ENCODE measurements at regions not wholly inside any gene's neighbourhood (a gene's known extent, or its start where the extent isn't known, plus 50 kb on each side); places are given as distances from the start of the nearest gene placed in this dataset.
A peak's percentile ranks its signal among the peaks of the same experiment; 100 is the strongest.

DNA sequence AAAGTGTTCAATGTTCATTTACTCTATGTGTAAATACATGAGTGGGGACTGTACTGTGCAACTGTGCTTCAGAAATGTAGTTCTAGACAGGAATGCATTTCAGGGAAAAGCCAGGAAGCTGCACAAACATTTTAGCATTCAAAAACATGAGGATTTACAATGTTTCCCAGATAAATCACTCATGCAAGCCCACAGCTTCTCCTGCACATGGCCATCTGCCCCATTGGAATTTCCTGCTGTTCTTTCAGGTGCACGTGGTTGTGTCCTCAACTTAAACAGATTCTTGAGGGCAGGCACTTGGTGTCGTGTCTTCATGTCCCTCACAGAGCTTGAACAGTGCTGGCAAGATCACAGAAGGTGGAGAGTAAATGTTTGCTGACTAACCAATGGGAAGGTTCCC, 101.5 kb downstream of the UNC5CL start:
- peak; percentile 21 for DNase-seq (ENCODE audit: low spot score)

DNA sequence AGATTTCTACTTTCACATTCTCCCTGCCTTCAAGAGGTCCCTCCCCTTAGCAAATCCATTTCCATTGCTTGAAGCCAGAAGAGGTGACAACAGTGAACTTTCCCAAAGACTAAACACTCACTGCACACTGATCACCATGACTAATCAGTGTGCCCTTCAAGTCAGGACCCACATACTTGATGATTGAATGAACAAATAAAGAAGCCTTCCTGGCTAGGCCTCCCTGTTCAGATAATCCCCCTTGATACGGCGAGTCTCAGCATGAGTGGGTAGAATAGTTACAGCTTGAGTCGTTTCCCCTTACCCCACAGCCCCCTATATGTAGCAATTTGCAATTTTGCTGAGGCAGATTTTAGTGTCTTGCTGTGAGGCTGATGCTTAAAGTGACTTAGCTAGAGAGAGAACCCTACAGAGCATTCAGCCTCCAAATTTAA, 102.2 kb downstream of the UNC5CL start:
- DNase-seq (ENCODE audit: low spot score) = peak; percentile 91

DNA sequence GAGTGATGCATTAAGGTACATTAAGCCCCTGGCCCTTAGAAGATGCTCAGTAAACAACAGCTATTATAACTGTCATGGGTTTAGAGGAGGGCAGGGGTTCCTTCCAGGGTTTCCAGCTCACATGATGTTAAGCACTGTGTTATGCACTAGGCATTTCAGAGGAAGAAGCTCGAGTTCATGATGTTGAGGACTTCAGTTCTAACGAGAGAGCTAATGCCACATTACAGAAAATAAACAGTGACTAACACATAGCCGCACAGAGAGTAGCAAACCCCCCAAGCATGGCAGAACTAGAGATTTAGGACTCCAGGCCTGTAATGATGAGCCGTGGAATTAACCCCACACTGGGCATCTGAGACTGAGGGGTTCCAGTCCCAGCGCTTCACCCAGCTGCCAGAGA, 105.2 kb downstream of the UNC5CL start:
- DNase-seq (ENCODE audit: low spot score) = no peak

DNA sequence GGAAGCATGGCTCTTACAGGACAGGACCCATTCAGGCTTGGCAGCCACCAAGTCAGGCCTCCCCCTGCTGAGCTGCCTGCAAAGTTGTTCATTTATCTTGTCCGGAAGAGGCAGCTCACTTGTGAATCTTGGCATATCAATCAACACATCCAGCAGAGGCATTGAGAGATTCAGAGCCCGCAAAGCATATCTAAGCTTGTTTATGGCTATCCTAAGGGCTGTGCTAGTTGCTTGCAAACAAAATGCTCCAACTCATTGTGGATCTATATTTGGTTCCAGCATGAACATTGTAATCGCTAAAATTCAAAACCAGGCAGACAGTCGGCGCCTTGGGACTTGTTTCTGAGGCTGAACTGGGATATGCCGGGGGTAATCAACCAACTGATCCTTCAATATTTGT, 106.1 kb downstream of the UNC5CL start:
- no peak for DNase-seq (ENCODE audit: low spot score)

DNA sequence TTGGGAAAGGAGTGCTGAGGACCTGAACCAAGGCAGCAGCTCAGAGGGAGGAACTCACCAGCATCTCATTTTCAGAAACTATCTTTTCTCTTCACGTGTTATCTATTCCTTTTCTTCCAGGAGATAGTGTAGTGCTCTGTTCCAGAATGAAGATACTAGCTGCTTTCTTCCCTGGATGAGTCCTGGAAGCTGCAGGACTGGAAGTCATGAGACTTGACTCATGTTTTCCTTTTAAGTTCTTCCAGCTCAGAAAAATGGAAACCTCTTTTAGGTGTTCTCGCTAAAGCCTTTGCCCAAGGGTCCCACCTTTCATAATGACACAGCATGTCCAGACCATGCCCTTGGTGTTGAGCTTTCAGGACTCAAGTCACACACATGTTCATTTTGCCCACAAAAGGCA, 106.7 kb downstream of the UNC5CL start:
- DNase-seq (ENCODE audit: low spot score) = peak; percentile 17

DNA sequence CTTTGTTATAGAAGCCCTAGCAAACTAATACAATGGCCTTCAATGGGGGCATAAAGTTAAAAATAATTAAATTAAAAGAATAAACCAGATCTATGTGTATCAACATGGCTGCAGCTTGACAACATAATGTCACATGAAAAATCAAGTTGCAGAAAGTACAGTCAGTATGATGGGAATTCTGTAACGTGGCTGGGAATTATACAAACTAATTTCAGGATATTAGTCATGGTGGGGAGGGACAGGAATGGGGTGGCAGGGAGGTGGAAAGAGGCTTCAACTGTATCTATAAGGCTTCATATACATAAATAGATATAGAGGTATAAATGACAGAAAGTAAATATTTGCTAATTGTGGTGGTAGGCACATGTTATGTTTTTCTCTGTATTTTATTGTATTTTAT, 107.1 kb downstream of the UNC5CL start:
- peak; percentile 51 for DNase-seq (ENCODE audit: low spot score)

DNA sequence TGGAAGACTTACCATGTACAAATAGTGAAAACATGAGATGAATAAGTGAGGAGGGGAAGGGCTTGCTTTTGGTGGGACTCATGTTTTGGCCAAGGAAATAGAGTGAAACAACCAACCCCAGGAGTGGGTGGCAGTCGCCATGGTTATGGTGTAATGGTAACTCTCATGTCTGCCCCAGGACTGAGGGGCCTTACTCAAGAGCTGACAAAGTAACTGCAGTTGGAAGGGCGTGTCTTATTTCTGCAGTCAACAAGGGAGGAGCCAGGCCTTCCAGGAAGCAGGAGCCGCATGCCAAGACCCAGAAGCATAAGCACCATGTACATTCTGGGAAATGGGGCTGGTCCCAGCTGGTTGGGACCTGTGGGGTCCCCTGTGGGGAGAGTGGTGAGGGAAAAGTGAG, 108.5 kb downstream of the UNC5CL start:
- DNase-seq (ENCODE audit: low spot score) = peak; percentile 21

DNA sequence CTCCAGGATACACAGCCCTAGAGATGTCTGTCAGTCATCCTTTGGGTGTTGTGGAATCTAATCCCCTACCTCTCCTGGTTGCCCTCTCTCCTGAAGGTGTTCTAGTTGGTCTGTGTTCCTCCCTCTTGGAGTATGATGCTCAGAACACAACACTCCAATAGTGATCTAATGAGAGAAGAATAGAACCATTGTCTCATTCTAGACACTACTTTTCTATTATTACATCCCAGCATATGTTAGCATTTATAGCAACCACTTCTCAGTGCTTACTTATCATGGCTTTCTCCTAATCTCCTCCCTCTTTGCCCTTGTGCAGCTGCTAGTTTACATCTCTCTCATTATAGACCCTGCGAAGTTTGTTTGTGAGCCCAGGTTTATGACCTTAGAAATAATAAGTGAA, 109.0 kb downstream of the UNC5CL start:
- DNase-seq (ENCODE audit: low spot score) = no peak

DNA sequence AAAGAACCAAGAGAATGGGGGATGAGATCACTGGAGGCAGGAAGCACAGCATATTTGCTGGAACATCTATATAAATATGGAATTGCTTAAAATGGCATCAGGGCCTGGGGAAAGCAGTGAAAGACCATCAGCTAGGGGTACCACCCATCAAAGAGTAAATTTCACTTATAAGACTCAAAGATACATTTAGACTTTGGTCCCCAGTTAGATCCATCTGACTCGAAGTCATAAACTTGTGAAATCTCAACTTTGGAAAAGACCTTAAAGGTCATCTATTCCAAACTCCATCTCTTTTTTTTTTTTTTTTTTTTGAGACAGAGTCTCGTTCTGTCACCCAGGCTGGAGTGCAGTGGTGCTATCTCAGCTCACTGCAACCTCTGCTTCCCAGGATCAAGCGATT, 109.8 kb downstream of the UNC5CL start:
- DNase-seq (ENCODE audit: low spot score) = no peak

DNA sequence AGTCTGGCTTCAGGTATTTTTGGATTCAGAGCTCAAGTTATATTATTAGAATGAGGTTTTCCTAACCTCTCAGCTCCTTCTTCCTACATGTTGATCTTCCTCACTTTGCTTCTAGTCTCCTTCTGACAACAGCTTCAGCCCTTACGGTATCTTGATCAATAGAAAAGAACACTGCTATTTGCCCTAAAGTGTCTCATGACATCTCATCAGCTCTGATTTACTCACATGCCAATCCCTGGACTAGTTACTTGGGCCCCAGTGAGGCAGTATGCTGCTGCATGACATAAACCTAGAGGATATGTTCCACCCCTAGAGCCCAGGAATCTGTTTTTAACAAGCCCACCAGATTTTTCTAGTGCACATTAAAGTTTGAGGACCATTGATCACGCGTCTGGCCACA, 110.3 kb downstream of the UNC5CL start:
- no peak for DNase-seq (ENCODE audit: low spot score)

DNA sequence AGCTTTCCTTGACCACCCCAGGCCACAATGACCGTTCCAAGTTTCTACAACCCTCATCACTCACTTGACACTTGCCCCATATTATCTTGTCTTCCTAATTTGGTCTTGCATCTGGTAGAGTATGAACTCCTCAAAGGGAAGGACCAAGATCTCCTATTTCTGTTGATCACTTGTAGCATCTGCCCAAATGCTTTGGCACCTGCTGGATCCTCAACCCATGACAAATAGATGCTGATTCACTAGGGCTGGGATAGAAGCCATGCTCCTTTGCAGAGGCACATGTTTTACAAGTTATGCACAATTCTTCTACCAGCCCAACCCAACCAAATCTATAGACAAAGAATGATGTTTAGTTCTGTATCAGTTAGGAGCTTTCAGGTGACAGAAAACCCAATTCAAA, 110.7 kb downstream of the UNC5CL start:
- no peak for DNase-seq (ENCODE audit: low spot score)

DNA sequence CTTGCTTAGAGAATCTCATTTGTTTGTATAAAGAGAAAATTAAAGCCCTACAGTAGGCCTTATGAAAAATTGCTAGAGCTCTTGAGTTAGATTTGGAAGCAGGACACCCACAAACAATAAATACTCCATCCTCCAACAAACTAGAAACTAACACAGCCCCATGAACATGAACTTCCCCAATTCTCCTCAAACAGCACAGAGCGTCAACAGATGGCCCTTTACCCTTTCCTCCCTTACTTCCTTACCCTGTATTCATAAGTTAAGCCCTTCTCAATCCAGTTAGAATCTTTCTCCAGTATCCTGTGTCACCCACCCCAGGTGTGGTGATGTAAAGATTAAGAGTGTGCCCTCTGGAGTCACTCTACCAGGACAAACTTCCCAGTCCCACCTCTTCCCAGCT, 113.7 kb downstream of the UNC5CL start:
- DNase-seq (ENCODE audit: low spot score) = no peak

DNA sequence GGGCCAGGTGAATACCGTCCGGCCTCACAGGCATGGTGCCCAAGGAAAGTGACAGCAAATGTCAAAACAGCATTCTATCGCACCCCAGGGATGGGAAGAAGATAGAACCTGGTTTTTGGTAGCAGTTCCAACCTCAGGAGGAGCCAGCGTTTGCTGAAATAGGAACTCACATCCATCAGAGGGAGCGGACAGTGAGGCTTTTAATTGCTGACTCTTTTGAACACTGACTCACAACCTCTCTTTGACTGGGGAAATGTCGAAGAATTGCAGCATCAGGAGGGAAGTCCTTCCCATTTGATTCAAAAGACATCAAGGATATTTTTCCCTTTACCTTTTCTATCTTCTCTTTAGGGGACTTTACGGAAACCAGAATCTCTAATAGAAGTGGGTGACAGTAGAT, 114.2 kb downstream of the UNC5CL start:
- DNase-seq (ENCODE audit: low spot score) = no peak

DNA sequence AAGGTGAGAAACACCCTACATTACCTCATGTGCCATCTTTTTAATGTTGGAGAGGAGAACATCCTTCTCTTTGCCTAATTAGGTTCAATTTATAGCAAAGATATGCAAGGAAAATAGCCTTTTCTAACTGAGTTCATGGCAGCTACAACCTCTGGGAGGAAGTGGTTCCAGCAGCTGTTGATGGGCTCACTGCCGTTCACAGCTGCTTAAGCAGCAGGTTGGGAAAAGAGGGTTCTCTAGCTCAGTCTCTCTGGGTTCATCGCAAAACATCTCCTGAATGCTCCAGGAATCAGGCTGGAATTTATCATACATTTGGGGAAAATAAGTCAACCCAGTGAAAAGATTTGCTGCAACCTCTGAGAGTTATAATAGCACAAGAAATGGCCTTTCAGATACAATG, 115.1 kb downstream of the UNC5CL start:
- DNase-seq (ENCODE audit: low spot score) = no peak

DNA sequence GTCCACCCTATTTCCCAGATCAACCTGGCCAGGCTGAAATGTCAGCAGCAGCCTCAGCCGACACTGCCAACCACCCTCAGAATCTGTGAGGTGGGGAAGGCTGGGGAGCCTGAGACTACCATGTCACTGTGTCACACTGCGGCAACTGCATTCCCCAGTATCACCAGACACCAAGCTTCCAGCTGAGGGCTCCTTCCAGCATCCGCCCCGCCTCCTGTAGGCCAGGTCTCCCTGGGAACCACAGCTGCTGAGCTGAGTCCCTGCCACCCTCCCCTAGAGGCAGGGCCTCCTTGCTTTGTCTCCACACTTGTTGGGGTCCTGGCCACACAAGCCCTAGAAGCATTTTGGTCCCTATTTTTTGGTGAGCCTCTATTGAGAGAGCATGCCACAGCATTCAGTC, 115.7 kb downstream of the UNC5CL start:
- no peak for DNase-seq (ENCODE audit: low spot score)

DNA sequence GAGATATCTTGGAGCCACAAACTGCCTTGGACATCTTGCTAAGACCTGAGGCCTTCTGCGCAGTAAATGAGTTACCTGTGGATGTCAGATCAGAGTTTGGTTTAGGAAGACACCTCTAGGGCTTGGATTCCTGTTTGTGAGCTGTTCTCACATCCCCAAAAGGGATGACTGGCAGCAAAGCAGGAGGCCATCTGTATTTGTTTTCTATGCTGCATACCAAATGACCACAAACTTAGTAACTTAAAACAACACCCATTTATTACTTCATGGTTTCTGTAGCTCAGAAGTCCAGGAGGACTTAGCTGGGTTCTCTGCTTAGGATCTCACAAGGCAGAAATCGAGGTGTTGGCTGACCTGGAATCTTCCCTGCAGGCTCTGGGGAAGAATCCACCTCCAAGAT, 116.7 kb downstream of the UNC5CL start:
- peak; percentile 23 for DNase-seq (ENCODE audit: low spot score)

DNA sequence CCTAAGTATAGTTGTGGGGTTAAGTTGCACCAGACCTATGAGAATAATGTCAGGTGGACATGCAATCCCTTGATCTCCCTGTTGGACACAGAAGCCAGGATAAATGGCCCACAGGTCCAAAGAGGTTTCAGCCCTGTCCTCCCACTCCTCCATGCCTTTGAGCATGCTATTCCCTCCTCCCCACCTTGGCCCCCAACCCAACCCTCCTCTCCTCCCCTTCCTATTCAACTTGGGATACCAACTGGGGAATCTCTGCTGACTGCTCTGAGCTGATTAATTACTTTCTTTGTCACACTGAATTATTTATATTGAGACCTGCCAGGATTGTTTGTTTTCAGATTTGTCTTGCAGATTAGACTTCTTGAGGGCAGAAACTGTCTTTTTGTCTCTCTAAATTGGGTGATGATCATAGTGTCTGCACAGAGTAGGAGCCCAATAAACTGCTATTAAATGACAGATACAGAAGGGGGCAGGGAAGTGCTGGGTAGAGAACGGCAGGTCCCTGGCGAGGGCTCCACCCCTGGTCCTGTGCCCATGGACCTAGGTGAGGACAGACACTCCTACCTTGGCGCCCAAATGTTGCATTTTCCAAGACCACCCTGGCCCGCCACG, 120.9 kb downstream of the UNC5CL start:
- DNase-seq (ENCODE audit: low spot score) = no peak

DNA sequence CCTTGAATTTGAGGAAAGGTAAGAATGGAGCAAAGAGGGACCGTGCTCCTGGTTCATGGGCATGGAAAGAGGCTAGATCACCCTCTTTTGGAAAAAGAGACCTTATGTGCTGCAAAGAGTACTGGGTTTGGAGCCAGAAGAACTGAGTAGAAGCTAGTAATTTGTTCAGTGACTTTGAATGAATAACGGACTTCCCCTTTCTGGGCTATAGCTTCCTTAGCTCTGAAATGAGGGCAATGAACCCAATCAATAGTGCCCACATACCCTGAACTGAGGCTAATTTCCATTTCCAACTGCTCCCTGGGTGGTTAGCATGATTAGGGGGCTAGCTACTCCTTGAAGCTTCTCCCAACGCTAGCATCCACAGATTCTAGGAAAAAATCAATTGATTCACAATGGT, 121.4 kb downstream of the UNC5CL start:
- no peak for DNase-seq (ENCODE audit: low spot score)

DNA sequence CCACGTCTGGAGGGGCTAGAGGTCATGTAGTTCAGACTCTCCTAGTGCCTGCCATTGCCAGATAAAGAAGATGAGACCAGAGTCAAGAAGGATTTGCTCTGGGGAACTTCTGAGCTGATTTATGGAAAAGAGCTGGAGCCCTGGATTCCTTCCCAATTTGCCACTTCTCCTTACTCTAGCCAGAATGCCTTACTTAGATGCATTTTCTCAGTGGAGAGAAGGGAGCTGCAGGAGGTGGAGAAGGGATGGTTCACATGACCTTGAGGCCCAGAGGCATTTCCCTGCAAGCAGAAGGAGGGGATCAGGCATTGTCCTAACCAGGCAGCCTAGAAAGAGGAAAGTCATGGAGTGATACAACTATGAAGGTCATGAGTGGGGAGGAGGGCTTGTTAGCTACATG, 122.2 kb downstream of the UNC5CL start:
- no peak for DNase-seq (ENCODE audit: low spot score)

DNA sequence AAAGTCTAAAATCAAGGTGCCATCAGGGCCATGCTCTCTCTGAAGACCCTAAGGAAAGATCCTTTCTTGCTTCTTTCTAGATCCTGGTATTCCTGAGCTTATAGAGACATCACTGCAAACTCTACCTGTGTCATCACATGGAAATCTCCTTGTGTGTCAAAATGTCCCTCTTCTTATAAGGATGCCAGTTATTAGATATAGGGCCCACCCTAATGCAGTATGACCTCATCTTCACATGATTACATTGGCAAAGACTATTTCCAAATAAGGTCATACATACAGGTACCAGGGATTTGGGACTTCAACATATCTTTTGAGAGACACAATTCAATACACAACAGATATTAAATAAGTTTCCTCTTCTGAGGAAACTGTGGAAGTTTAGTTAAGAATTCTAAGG, 123.9 kb downstream of the UNC5CL start:
- DNase-seq (ENCODE audit: low spot score) = no peak

DNA sequence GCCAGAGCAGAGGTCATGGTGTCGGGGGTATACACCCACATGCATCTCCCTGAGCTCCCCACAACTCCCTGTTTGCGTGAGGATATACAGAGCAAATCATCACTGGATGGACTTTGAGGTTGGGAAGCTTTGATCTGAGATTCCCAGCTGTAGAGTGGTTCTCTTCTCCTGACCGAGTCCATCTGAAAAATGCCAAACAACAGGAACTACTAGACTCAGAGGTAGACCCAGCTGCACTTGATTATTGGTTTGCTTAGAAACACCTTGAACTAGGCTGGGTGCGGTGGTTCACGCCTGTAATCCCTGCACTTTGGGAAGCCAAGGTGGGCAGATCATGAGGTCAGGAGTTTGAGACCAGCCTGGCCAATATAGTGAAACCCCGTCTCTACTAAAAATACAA, 125.0 kb downstream of the UNC5CL start:
- DNase-seq (ENCODE audit: low spot score) = no peak

DNA sequence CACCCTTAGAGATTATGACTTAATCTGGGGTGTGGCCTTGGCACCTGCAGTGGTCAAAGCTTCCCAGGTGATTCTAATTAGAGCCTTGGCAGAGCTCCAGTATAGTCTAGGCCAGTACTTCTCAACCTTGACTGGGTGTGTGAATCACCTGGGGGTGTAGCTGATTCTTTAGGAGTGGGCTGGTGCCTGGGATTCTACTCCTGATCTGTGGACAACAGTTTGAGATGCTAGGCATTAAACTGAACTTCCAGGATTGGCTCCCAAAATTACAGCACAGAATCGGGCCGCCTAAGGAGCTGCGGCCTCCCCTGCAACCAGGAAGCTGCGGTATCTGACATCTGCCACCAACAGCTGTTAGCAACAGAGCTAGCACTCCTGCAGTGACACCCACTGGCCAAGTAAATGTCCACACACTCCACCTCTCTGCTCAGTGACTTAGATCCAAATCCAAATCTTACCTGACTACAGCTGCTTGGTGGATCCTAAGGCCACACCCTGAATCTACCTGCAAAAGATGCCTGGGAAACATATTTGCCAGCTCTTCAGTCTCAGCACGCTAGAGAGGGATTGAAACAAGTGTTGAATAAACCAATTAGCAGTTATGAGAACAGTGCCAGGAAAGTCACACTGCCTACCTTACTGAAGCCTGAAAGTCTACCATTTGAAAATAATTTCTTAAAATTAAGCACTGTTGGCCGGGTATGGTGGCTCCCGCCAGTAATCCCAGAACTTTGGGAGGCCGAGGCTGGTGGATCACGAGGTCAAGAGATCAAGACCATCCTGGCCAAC, 126.7 kb downstream of the UNC5CL start:
- peak; percentile 73 for DNase-seq (ENCODE audit: low spot score)

DNA sequence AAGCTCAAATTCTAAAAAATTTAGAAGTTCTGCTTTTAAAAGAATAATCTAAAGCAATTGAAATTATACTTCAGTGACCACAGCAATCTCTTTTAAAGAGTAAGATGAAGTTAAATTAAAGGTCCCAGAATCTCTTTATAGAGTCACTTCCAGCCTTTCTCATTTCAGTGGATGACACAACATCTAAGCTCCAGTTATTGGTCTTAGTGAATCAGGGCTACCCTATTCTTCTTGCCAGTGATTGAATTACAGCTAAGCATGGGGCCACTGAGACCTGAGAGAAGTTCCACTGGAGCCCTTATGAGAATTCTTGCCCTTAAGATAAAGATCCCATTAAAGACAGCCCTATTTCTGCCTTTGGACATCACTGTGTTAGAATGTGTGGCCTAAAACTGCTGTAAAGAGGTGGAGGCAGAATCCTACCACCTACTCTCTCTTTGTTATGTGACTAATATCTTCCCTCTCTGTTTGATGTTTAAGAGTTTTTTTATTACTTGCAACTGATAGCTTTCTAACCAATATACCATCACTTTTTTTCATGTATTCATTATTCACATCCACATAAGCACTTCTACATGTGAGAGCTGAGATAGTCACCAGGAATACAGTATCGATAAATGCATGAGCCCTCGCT, 128.6 kb downstream of the UNC5CL start:
- DNase-seq (ENCODE audit: low spot score) = no peak

DNA sequence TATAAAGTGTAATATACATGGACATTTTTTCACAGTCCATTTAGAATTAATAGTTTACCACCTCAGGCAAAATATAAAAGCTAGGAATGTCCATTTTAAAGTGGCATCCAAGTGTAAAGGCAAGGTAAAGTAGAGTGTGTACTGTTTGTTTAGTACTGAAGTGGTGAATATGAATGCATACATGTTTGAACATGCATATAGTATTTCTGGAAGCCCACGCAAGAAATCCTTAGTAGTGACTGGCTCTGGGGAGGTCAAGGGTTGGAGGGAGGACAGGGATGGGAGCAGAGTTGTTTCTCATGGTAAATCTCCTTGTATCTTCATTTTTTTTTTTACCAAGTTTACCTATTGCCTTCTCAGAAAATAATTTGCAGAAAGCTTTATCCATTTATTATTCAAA, 129.2 kb downstream of the UNC5CL start:
- no peak for DNase-seq (ENCODE audit: low spot score)
